ENCODE measurements at regions not wholly inside any gene's neighbourhood (a gene's known extent, or its start where the extent isn't known, plus 50 kb on each side); places are given as distances from the start of the nearest gene placed in this dataset.

DNA sequence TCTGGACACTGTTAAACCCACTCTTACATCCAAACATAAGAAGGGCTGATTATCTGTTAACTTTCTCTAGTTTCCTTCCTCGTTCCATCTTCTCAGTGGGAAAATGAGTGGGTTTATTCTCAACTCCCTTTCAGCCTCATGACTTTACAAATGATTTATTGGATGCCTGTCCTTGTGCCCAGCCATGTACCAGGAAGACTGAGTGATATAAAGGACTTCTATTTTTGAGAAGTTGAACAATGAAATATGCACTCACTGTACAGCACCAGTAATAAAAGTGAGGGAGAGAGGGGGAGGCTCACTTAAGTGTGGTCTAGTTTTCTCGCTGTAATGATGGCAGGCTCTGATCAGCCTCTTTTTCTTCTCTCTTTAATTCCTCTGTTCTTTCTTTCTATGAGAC lies 277.6 kb downstream of the SMARCA2 start:
- H3K36me3 Mint-ChIP-seq (ENCODE audit: unreplicated experiment), result no peaks in the 10 kb centered on the region
- no peaks in the 10 kb centered on the region for H3K4me1 Mint-ChIP-seq (ENCODE audit: unreplicated experiment)
- no peak for DNase-seq (ENCODE audit: extremely low spot score, unreplicated experiment)
- TF ChIP-seq, protein P1, sequence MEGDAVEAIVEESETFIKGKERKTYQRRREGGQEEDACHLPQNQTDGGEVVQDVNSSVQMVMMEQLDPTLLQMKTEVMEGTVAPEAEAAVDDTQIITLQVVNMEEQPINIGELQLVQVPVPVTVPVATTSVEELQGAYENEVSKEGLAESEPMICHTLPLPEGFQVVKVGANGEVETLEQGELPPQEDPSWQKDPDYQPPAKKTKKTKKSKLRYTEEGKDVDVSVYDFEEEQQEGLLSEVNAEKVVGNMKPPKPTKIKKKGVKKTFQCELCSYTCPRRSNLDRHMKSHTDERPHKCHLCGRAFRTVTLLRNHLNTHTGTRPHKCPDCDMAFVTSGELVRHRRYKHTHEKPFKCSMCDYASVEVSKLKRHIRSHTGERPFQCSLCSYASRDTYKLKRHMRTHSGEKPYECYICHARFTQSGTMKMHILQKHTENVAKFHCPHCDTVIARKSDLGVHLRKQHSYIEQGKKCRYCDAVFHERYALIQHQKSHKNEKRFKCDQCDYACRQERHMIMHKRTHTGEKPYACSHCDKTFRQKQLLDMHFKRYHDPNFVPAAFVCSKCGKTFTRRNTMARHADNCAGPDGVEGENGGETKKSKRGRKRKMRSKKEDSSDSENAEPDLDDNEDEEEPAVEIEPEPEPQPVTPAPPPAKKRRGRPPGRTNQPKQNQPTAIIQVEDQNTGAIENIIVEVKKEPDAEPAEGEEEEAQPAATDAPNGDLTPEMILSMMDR (IDR thresholded peaks at IDR 0.05), result no peak
- H3K9me3 Mint-ChIP-seq (ENCODE audit: unreplicated experiment), result no peaks in the 10 kb centered on the region
- peaks cover 11% of the 10 kb centered on the region for H3K27me3 Mint-ChIP-seq (ENCODE audit: unreplicated experiment)
- no peak overlapping the region for H3K4me3 Mint-ChIP-seq (ENCODE audit: unreplicated experiment)
- H3K27ac Mint-ChIP-seq (ENCODE audit: unreplicated experiment), result no peak overlapping the region

GRCh38 chr9:2297771-2298170 lies 282.6 kb downstream of the SMARCA2 start:
- DNase-seq (ENCODE audit: extremely low spot score, unreplicated experiment), result no peak
- H3K4me3 Mint-ChIP-seq (ENCODE audit: unreplicated experiment), result no peak overlapping the region
- TF ChIP-seq, protein P1 (IDR thresholded peaks at IDR 0.05), result no peak
- H3K4me1 Mint-ChIP-seq (ENCODE audit: unreplicated experiment), result peaks cover 9% of the 10 kb centered on the region
- no peak overlapping the region for H3K27ac Mint-ChIP-seq (ENCODE audit: unreplicated experiment)
- peaks cover 6% of the 10 kb centered on the region for H3K27me3 Mint-ChIP-seq (ENCODE audit: unreplicated experiment)
- peaks cover 2% of the 10 kb centered on the region for H3K36me3 Mint-ChIP-seq (ENCODE audit: unreplicated experiment)
- H3K9me3 Mint-ChIP-seq (ENCODE audit: unreplicated experiment), result no peaks in the 10 kb centered on the region

GRCh38 chr9:2298217-2298616 lies 283.1 kb downstream of the SMARCA2 start:
- peaks cover 13% of the 10 kb centered on the region for H3K4me1 Mint-ChIP-seq (ENCODE audit: unreplicated experiment)
- no peak overlapping the region for H3K4me3 Mint-ChIP-seq (ENCODE audit: unreplicated experiment)

DNA sequence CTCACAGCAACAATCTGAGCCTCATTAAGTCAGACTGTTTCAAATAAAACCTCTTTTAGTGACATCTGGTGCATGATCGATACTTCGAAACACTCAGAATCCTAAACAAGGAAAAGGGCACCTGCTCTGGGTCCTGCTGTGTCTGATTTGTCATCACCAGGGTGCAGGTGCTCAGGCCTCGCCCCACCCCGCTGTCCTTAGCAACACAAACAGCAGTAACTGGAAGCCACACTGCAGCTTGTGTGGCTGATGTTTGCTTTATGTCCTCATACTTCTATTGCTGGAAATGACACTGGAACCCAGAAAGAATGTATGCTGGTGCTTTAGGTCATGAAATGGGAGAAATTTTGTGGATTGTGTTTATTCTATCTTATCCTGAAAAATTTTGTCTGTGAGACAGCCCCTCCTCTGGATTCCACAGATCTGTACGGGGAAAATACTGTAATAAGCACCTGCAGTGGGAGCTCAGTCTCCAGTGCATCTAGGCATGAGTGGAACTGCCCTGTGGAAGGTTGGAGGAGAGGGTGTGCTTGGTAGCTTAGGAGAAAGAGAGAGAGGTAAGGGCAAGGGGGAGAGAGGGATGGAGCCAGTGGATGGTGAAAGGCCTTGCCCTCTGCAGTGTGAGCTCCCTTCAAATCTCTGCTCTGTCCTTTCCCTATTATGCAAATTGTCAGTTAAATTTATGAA lies 284.2 kb downstream of the SMARCA2 start:
- Mint-ChIP-seq H3K4me1 (ENCODE audit: unreplicated experiment) (peaks cover 13% of the 10 kb centered on the region), H3K9me3 (ENCODE audit: unreplicated experiment) (no peaks in the 10 kb centered on the region), H3K4me3 (ENCODE audit: unreplicated experiment) (no peak overlapping the region), H3K27me3 (ENCODE audit: unreplicated experiment) (no peaks in the 10 kb centered on the region), H3K27ac (ENCODE audit: unreplicated experiment) (no peak overlapping the region), H3K36me3 (ENCODE audit: unreplicated experiment) (peaks cover 2% of the 10 kb centered on the region)
- TF ChIP-seq, protein P1 (IDR thresholded peaks at IDR 0.05), result no peak
- DNase-seq (ENCODE audit: extremely low spot score, unreplicated experiment), result no peak

More at GRCh38 chr9:2298217-2298616, 283.1 kb downstream of the SMARCA2 start:
- peaks cover 2% of the 10 kb centered on the region for H3K27me3 Mint-ChIP-seq (ENCODE audit: unreplicated experiment)
- peaks cover 2% of the 10 kb centered on the region for H3K36me3 Mint-ChIP-seq (ENCODE audit: unreplicated experiment)
- TF ChIP-seq, protein P1 (IDR thresholded peaks at IDR 0.05), result no peak
- H3K27ac Mint-ChIP-seq (ENCODE audit: unreplicated experiment), result no peak overlapping the region
- no peaks in the 10 kb centered on the region for H3K9me3 Mint-ChIP-seq (ENCODE audit: unreplicated experiment)
- DNase-seq (ENCODE audit: extremely low spot score, unreplicated experiment), result no peak

DNA sequence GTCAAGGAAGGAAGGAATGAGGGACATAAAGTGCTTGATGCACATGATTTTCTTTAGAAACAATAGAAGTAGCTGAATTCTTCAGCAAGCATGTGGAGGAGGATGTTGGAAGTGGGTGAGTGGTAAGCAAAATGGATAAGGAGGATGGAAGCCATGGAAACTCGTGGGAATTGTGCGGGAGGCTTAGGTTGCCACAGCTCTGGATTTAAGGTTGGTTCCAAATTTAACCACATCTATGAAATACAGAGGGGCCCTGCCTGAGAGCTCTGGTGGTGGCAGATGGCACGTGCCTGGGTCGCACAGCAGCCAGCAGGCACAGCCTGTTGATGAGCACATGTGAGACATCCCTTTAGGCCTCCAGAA lies 284.7 kb downstream of the SMARCA2 start:
- Mint-ChIP-seq H3K4me1 (ENCODE audit: unreplicated experiment) (peaks cover 13% of the 10 kb centered on the region), H3K4me3 (ENCODE audit: unreplicated experiment) (no peak overlapping the region), H3K36me3 (ENCODE audit: unreplicated experiment) (peaks cover 2% of the 10 kb centered on the region), H3K27ac (ENCODE audit: unreplicated experiment) (no peak overlapping the region), H3K27me3 (ENCODE audit: unreplicated experiment) (no peaks in the 10 kb centered on the region), H3K9me3 (ENCODE audit: unreplicated experiment) (no peaks in the 10 kb centered on the region)
- DNase-seq (ENCODE audit: extremely low spot score, unreplicated experiment), result no peak
- TF ChIP-seq, protein P1 (IDR thresholded peaks at IDR 0.05), result no peak

Data from osteocyte (in vitro differentiated cells).